Panc1 (cell line): ENCODE measurements at regions not wholly inside any gene's neighbourhood (a gene's known extent, or its start where the extent isn't known, plus 50 kb on each side); places are given as distances from the start of the nearest gene placed in this dataset.
A peak's percentile ranks its signal among the peaks of the same experiment; 100 is the strongest.

Experiments used
- ATAC-seq: fragments of 200-7000 bp; cut with Tn5 transposase; 2 replicates; pipeline ENCODE4 v1.9.1; 2020; ENCODE audit warnings: mild to moderate bottlenecking, moderate library complexity
- BruUV-seq: library from RNA; stranded (reverse); fragments of 400-500 nt; replicated peaks from 2 replicates; lab custom pipeline; 2021; lab: Mats Ljungman, UMichigan
- CTCF ChIA-PET: fragments of 300-600 bp; sonication (Branson Sonifier 250); formaldehyde crosslinking; loops from one replicate; lab custom pipeline; 2022; ENCODE audit warnings: antibody characterized with exemption; lab: Charles Lee
- POLR2A ChIA-PET: fragments of 300-600 bp; sonication (Branson Sonifier 250); formaldehyde crosslinking; loops from one replicate; lab custom pipeline; 2022; ENCODE audit warnings: antibody characterized with exemption; lab: Charles Lee
- DNase-seq: peaks from one replicate; pipeline ENCODE4 v3.0.0-alpha.2; 2010; ENCODE audit warnings: low read depth, low spot score
- H3K27ac ChIP-seq: 2 replicates; pipeline ENCODE4 v1.5.1; 2011; ENCODE audit warnings: mild to moderate bottlenecking, low read length, inconsistent platforms
- H3K27me3 ChIP-seq: fragments of 200-500 bp; sonication (Bioruptor generic); 2 replicates; pipeline ENCODE4 v1.6.0; 2014; ENCODE audit warnings: low read length, inconsistent platforms; ENCODE audit not compliant: control insufficient read depth, insufficient read depth
- H3K36me3 ChIP-seq: fragments of 200-500 bp; sonication (Bioruptor generic); 2 replicates; pipeline ENCODE4 v1.5.1; 2014; ENCODE audit warnings: inconsistent platforms, mild to moderate bottlenecking, low read length, moderate library complexity; ENCODE audit not compliant: control insufficient read depth, insufficient read depth
- H3K4me1 ChIP-seq: 2 replicates; pipeline ENCODE4 v1.5.1; 2011; ENCODE audit warnings: inconsistent platforms, mild to moderate bottlenecking, low read length, moderate library complexity; ENCODE audit not compliant: control insufficient read depth, insufficient read depth
- H3K4me3 ChIP-seq, 2 experiments: 2 replicates each; pipeline ENCODE4 v1.5.1; 2011 to 2012; ENCODE audit warnings: low read depth in 2 of 2, low read length in 2 of 2, mild to moderate bottlenecking in 2 of 2, inconsistent platforms in 1 of 2, moderate library complexity in 1 of 2
- H3K9me3 ChIP-seq: fragments of 200-500 bp; sonication (Bioruptor generic); 2 replicates; pipeline ENCODE4 v1.5.1; 2014; ENCODE audit warnings: low read depth, mild to moderate bottlenecking, inconsistent platforms, low read length, moderate library complexity; ENCODE audit not compliant: control insufficient read depth, insufficient read depth
- CTCF ChIP-seq: fragments of 450-650 bp; IDR thresholded peaks from 2 replicates; pipeline ENCODE4 v1.5.1; 2017; ENCODE audit warnings: mild to moderate bottlenecking
- POLR2AphosphoS5 ChIP-seq: IDR thresholded peaks from 2 replicates; pipeline ENCODE4 v1.6.1; 2012; ENCODE audit warnings: mild to moderate bottlenecking, low read depth, low read length, moderate library complexity
- REST ChIP-seq, 2 experiments: IDR thresholded peaks; 2 replicates each; pipeline ENCODE4 v1.6.1; 2011 to 2012; ENCODE audit warnings: low read depth in 2 of 2, control low read depth in 1 of 2, low read length in 1 of 2, mild to moderate bottlenecking in 1 of 2, moderate library complexity in 1 of 2; ENCODE audit not compliant: insufficient read depth in 1 of 2
- SIN3A ChIP-seq: IDR thresholded peaks from 2 replicates; pipeline ENCODE4 v1.6.1; 2012; ENCODE audit warnings: low read depth, mild to moderate bottlenecking, low read length, moderate library complexity, borderline replicate concordance; ENCODE audit not compliant: insufficient read depth
- TCF7L2 ChIP-seq: IDR thresholded peaks from 2 replicates; pipeline ENCODE4 v1.6.1; 2011; ENCODE audit warnings: mild to moderate bottlenecking, low read depth, low read length, inconsistent platforms
- in situ Hi-C: cut with HindIII; loops from 2 replicates; pipeline ENCODE4 v1.10.0; 2016; ENCODE audit warnings: low sequenced_read_pairs, low pct_unique_long_range_greater_than_20kb
- intact Hi-C: fragments of 100-400 bp; cut with micrococcal nuclease; formaldehyde crosslinking; loops from one replicate; pipeline ENCODE4 v1.10.0; 2022; ENCODE audit not compliant: unreplicated experiment

- POLR2A ChIA-PET, result no interaction called here
These were observed 590.9 kb upstream of the CITED2 start for GRCh38 chr6:139965393-139965792.

GRCh38 chr6:139964737-139965136 is 590.3 kb upstream of the CITED2 start:
- ATAC-seq (no peak), DNase-seq (no peak)
- Histone ChIP-seq H3K4me3 (no peak overlapping the region), H3K27me3 (no peaks in the 10 kb centered on the region), H3K4me1 (peaks cover 7% of the 10 kb centered on the region), H3K36me3 (no peaks in the 10 kb centered on the region), H3K27ac (peak overlapping the region; percentile 79; the same call in 1 of the 2 replicates), H3K9me3 (no peaks in the 10 kb centered on the region)
- TF ChIP-seq SIN3A (no peak), REST (IDR thresholded peaks at IDR 0.05; ENCODE audit: insufficient read depth in 1 of 2, low read depth in 2 of 2, low read length in 1 of 2) (no peak), TCF7L2 (no peak), POLR2AphosphoS5 (no peak), CTCF (no peak)
- BruUV-seq, result no TSS peak
- CTCF ChIA-PET, result no interaction called here
- in situ Hi-C loops, result no loop called here
- POLR2A ChIA-PET, result no interaction called here
- intact Hi-C loops, result no loop called here

More at GRCh38 chr6:139965393-139965792, 590.9 kb upstream of the CITED2 start:
- H3K9me3 ChIP-seq, result no peaks in the 10 kb centered on the region
- CTCF ChIA-PET, result no interaction called here
- H3K4me3 ChIP-seq, result no peak overlapping the region
- BruUV-seq, result no TSS peak
- H3K27ac ChIP-seq, result peak overlapping the region; percentile 79; the same call in 1 of the 2 replicates
- ATAC-seq (no peak), DNase-seq (no peak)
- H3K36me3 ChIP-seq, result no peaks in the 10 kb centered on the region
- H3K4me1 ChIP-seq, result peaks cover 6% of the 10 kb centered on the region
- no peak for TF ChIP-seq POLR2AphosphoS5
- TF ChIP-seq SIN3A, result no peak
- TF ChIP-seq CTCF, result no peak
- no peak for TF ChIP-seq REST (IDR thresholded peaks at IDR 0.05; ENCODE audit: insufficient read depth in 1 of 2, low read depth in 2 of 2, low read length in 1 of 2)
- no peak for TF ChIP-seq TCF7L2
- intact Hi-C loops, result no loop called here
- H3K27me3 ChIP-seq, result no peaks in the 10 kb centered on the region
- in situ Hi-C loops, result no loop called here
